Keratinocyte (primary cell): ENCODE measurements at regions not wholly inside any gene's neighbourhood (a gene's known extent, or its start where the extent isn't known, plus 50 kb on each side); places are given as distances from the start of the nearest gene placed in this dataset.
A peak's percentile ranks its signal among the peaks of the same experiment; 100 is the strongest.

ENCODE experiments used
- DNase-seq: peaks from one replicate; pipeline ENCODE4 v3.0.0-alpha.2; 2011; ENCODE audit warnings: low read depth, missing footprints, low spot score
- FAIRE-seq: peaks from 2 replicates; lab custom pipeline; 2011; peaks lifted over from hg19 to GRCh38; lab: Jason Lieb, UNC
- H2AFZ ChIP-seq: 2 replicates; pipeline ENCODE4 v1.6.0; 2012; ENCODE audit warnings: low read length, control low read depth, inconsistent platforms; ENCODE audit not compliant: control insufficient read depth
- H3K27ac ChIP-seq: 2 replicates; pipeline ENCODE4 v1.5.1; 2011; ENCODE audit warnings: low read length; ENCODE audit not compliant: control insufficient read depth, insufficient read depth
- H3K27me3 ChIP-seq: 3 replicates; pipeline ENCODE4 v1.6.0; 2011; ENCODE audit warnings: low read length; ENCODE audit not compliant: control insufficient read depth, insufficient read depth; ENCODE audit errors: extremely low read depth
- H3K36me3 ChIP-seq, 2 experiments: 2 replicates in 1 of 2; 3 replicates in 1 of 2; pipeline ENCODE4 v1.5.1; 2011; ENCODE audit warnings: low read length in 2 of 2, mild to moderate bottlenecking in 1 of 2; ENCODE audit not compliant: control insufficient read depth in 2 of 2, insufficient read depth in 2 of 2; ENCODE audit errors: extremely low read depth in 1 of 2
- H3K4me1 ChIP-seq: 3 replicates; pipeline ENCODE4 v1.5.1; 2011; ENCODE audit warnings: low read length; ENCODE audit not compliant: control insufficient read depth, insufficient read depth; ENCODE audit errors: extremely low read depth
- H3K4me2 ChIP-seq: 3 replicates; pipeline ENCODE4 v1.6.0; 2011; ENCODE audit warnings: low read depth, low read length; ENCODE audit not compliant: control insufficient read depth, insufficient read depth; ENCODE audit errors: extremely low read depth
- H3K4me3 ChIP-seq, 3 experiments: fragments of 200-600 bp in 1 of 3; sonication (generic) in 1 of 3; 2 replicates in 2 of 3; 3 replicates in 1 of 3; pipeline ENCODE4 v1.5.1; 2011 to 2016; ENCODE audit warnings: low read length in 3 of 3, mild to moderate bottlenecking in 3 of 3, control low read depth in 2 of 3, inconsistent platforms in 1 of 3, low read depth in 1 of 3, mixed read lengths in 1 of 3, mixed run types in 1 of 3, moderate library complexity in 1 of 3; ENCODE audit not compliant: control insufficient read depth in 2 of 3, insufficient read depth in 2 of 3; ENCODE audit errors: extremely low read depth in 1 of 3
- H3K79me2 ChIP-seq: 2 replicates; pipeline ENCODE4 v1.6.0; 2012; ENCODE audit warnings: low read length; ENCODE audit not compliant: control insufficient read depth, insufficient read depth
- H3K9ac ChIP-seq: 3 replicates; pipeline ENCODE4 v1.6.0; 2011; ENCODE audit warnings: low read length; ENCODE audit not compliant: control insufficient read depth, insufficient read depth; ENCODE audit errors: extremely low read depth
- H3K9me1 ChIP-seq: 3 replicates; pipeline ENCODE4 v1.6.0; 2011; ENCODE audit warnings: low read length; ENCODE audit not compliant: control insufficient read depth, insufficient read depth; ENCODE audit errors: extremely low read depth
- H3K9me3 ChIP-seq: 2 replicates; pipeline ENCODE4 v1.5.1; 2012; ENCODE audit warnings: low read depth, low read length; ENCODE audit not compliant: control insufficient read depth
- H4K20me1 ChIP-seq: 3 replicates; pipeline ENCODE4 v1.6.0; 2011; ENCODE audit warnings: low read length; ENCODE audit not compliant: control insufficient read depth, insufficient read depth; ENCODE audit errors: extremely low read depth
- CTCF ChIP-seq, 3 experiments: IDR thresholded peaks in 1 of 3; conservative IDR thresholded peaks in 1 of 3; optimal IDR thresholded peaks in 1 of 3; 2 replicates in 2 of 3; 3 replicates in 1 of 3; pipeline versions ENCODE3 to v1.5.1; 2011; ENCODE audit warnings: low read length in 3 of 3, mild to moderate bottlenecking in 3 of 3, moderate library complexity in 2 of 3, control low read depth in 1 of 3, inconsistent platforms in 1 of 3; ENCODE audit not compliant: insufficient read depth in 2 of 3; ENCODE audit errors: extremely low read depth in 1 of 3
- EZH2 ChIP-seq: IDR thresholded peaks from one replicate; pipeline ENCODE4 v1.6.1; 2012; ENCODE audit warnings: inconsistent platforms, mild to moderate bottlenecking, low read length, moderate library complexity
- dilution Hi-C: fragments of 300-500 bp; cut with MboI; formaldehyde crosslinking; loops from one replicate; pipeline ENCODE4 v1.7.0; 2020; ENCODE audit warnings: low sequenced_read_pairs; ENCODE audit not compliant: extremely low pct_ligation_motif_present

DNA sequence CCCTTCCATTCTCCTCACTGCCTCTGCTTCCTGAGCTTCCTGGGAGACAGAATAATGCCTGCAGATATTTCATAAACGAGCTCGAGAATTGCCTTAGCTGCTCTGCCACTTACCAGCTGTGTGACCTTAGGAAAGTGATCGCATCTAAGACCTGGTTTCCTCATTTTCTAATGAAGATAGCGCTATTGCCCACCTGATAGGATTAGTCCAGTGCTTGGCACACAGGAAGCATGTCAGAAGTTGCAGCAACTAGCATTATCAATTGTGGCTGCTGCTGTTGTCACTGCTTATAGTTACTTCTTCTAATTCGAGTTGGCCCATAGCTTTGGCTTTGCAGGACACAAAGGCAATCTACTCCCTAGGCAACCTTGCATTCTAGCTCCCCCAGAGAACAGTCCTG, 305.5 kb upstream of the SGK1 start:
- Histone ChIP-seq H2AFZ (no peak overlapping the region), H3K9ac (no peak overlapping the region), H4K20me1 (no peaks in the 10 kb centered on the region), H3K9me3 (no peaks in the 10 kb centered on the region), H3K79me2 (no peaks in the 10 kb centered on the region), H3K27ac (no peak overlapping the region), H3K27me3 (no peaks in the 10 kb centered on the region), H3K4me2 (no peak overlapping the region), H3K4me3 (no peak overlapping the region), H3K36me3 (no peaks in the 10 kb centered on the region), H3K9me1 (no peaks in the 10 kb centered on the region), H3K4me1 (peaks cover 38% of the 10 kb centered on the region)
- FAIRE-seq, result no peak
- no peak for DNase-seq
- dilution Hi-C loops, result no loop called here
- TF ChIP-seq CTCF (optimal IDR thresholded peaks at IDR 0.05 in 1 of 3, IDR thresholded peaks at IDR 0.05 in 1 of 3, conservative IDR thresholded peaks at IDR 0.05 in 1 of 3; ENCODE audit: extremely low read depth in 1 of 3, insufficient read depth in 2 of 3, low read length in 3 of 3), result no peak
- no peak for TF ChIP-seq EZH2

DNA sequence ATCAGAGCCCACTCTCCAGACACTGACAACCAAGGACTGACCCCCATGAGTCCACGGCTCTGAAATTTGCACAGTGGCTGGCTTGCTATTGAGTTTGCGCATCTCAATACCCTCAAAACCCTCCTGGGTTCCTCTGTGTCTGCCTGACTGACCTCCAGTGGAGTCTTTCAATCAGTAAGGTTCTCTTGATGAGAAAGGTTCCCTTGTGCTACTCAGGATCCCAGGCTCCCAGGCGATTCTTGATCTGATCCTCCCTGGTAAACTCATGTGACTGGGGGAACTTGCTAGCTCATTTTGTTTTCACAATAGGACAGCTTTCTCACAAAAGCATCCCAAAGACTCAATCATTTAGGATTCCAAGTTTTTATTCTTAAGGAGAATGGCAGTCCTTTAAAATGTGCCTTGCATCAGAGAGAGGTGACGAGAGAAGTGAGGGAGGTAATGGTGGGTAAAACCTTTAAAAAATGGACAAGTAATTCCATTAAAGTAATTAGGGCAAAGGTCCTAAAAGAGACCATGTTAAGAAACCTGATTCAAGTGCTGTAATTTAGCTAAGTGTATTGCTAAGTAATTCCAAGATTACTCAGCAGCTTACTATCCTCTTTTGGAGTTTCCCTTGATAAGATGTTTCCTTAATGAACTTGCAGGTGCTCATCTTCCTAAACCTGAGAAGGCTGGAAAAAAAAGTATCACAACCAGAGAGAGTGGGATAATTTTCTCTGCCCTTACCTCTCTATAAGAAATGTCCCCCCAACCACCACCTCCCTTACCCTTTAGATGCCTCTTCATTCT, 304.7 kb upstream of the SGK1 start:
- Histone ChIP-seq H2AFZ (no peak overlapping the region), H3K9me3 (no peaks in the 10 kb centered on the region), H4K20me1 (no peaks in the 10 kb centered on the region), H3K27me3 (no peaks in the 10 kb centered on the region), H3K79me2 (no peaks in the 10 kb centered on the region), H3K4me2 (peak overlapping the region; percentile 33), H3K27ac (peak overlapping the region; percentile 56), H3K36me3 (no peaks in the 10 kb centered on the region), H3K4me1 (peaks cover 38% of the 10 kb centered on the region), H3K4me3 (no peak overlapping the region), H3K9me1 (no peaks in the 10 kb centered on the region), H3K9ac (peak overlapping the region; percentile 43)
- dilution Hi-C loops, result no loop called here
- no peak for FAIRE-seq
- TF ChIP-seq EZH2, result no peak
- TF ChIP-seq CTCF (optimal IDR thresholded peaks at IDR 0.05 in 1 of 3, IDR thresholded peaks at IDR 0.05 in 1 of 3, conservative IDR thresholded peaks at IDR 0.05 in 1 of 3; ENCODE audit: extremely low read depth in 1 of 3, insufficient read depth in 2 of 3, low read length in 3 of 3), result no peak
- DNase-seq, result no peak
